GM21367 (cell line): ENCODE measurements at regions not wholly inside any gene's neighbourhood (a gene's known extent, or its start where the extent isn't known, plus 50 kb on each side); places are given as distances from the start of the nearest gene placed in this dataset.

Experiments
- ATAC-seq: cut with Tn5 transposase; IDR thresholded peaks from one replicate; pipeline ENCODE4 v1.9.1; 2021; ENCODE audit not compliant: unreplicated experiment

DNA sequence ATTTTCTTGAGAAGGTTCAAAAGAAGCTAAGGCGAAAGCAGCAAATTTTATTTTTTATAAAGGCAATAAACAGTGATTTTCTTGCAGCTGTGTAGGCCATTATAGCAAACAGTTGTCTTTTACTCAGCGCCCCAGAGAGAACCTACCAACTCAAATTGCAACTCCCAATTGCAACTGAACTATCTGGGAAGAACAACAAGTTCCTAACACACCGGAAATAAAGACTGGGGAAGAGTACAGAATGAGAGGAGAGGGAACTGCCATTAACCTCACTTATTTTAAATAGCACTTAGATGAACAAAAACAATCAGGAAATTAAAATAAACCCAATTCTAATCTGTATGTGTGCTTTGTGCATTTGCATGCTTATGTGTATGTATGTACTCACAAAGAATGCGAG, 171.1 kb downstream of the KCTD12 start:
- ATAC-seq = no peak

DNA sequence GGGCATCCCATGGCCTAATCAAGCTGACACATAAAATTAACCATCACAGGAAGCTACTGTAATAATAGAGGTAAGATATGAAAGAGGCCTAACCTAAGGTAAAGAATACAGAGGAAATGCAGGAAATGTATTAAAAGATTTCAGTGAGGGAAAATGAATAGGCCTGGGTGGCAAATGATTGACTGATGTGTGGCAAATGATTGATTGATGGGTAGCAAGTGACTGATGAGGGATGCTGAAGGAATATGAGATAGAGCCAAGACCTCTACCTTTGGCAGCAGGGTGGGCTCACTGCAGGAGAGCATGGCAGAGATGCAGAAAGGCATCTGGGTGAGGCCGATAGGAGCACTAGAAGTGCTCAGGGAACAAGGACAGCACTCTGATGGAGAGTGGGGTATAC, 172.9 kb downstream of the KCTD12 start:
- ATAC-seq = no peak

DNA sequence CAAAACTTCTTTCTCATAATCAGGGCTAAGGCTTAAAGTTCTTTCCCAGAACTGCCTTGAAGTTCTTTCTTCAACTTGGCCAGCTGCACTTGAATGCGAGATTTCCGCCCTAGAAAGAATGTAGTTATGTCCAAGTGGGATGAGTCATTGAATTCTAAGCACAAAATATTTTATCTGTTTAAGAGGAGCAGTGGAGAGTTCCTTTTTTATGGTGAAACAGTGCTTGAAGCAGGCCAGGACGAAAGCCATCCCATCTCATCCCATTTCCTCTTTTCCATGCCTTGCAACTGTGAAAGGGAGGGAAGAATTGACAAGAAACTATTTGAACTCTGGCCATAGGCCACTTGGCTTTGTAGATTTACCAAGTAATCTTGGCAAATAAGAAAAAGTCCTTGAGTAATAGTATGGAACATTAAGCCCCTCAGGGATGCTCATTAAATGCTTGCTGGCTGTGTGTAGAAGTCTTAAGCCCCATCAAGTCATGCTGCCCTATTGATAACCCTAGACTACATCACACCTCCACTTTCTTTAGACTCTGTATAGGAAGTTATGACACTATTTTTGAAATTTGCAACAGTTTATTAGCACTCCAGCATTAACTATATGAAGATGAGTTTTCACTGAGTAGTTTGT, 174.5 kb downstream of the KCTD12 start:
- ATAC-seq = no peak

DNA sequence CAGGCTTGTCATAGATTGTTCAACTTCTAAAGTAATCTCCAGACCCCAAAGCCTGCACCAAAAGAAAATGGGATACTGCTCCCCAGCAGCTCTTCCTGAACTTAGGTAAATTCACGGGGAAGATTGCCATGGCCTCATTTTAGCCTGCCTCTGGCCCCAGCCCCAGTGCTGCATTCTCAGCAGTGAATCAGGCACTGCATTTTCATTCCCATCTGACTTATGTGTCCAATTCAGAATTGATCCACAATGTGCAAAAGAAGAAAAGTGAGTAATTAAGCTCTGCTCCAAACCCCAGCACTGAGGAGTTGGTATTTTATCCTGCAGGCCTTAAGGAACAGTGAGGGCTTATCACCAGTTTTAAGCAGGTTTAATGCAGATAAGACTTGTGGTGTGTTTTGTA, 176.4 kb downstream of the KCTD12 start:
- ATAC-seq = no peak

DNA sequence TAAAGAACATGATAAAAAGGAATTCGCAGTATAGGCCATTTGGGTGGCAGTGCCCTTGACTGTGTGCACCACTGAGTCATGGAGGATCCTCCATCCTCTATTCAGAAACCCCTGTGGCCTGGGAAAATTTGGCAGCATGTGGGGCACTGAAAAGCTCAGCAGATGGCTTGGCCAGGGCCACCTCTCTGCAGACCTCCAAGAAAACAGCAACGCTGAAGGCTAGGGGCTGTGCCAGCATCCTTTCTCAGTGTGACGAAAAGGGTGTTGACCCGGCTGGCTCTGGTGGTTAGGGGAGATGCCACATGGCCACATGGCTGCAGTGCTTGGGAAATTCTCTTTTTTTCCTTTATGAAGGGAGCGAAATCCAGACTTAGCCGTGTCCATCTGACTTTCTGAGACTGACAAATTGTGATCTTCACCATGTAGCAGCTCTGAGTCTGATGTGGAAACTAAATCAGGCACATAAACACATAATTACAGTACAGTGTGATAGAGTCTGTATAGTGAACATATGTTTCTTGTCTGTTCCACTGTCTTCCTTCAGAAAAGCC, 178.0 kb downstream of the KCTD12 start:
- no peak for ATAC-seq

DNA sequence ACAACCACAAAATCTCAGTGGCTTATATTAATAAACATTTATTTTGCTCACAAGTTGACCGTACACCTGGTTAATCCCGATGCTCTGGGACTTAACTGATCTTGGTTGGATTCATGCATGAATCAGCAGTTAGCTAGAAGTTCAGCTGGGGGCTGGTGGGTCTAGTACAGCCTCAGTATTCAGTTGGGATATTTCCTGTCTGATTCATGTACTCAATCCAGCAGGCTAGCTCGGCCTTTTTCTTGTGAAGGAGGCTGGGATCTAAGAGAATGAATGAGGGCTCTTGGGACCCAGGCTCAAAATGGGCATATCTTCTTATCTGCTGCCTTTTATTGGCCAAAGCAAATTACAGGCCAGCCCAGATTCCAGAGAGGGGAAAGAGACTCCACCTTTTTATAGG, 178.8 kb downstream of the KCTD12 start:
- ATAC-seq = no peak

DNA sequence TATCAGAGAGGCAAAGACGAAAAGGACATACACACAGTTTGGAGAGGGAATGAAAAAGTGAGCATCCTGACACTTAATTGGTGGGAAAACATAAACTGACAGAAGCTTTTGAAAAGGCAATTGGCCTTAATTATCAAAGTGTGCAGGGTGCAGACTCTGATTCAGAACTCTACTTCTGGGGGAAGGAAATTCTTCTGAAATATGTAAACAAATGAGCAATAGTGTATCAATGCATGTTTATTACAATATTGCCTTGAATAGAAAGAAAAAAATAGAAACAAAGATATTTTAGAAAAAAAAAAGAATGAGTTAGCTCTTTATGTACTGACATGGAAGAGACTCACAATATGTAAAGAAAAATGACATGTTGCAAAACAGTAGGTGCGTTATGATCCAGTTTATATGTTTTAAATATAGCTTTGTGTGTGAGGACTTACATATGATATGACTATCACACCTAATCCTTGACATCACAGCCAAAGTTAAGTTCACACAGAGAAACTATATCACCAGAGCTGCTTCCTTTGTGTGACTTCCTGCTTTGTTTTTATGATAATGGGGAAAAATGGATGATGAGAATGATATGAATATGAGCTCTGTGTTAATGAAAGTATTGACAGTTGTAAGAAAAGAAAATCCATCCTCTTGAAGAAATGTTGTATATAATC, 182.4 kb downstream of the KCTD12 start:
- ATAC-seq = no peak

DNA sequence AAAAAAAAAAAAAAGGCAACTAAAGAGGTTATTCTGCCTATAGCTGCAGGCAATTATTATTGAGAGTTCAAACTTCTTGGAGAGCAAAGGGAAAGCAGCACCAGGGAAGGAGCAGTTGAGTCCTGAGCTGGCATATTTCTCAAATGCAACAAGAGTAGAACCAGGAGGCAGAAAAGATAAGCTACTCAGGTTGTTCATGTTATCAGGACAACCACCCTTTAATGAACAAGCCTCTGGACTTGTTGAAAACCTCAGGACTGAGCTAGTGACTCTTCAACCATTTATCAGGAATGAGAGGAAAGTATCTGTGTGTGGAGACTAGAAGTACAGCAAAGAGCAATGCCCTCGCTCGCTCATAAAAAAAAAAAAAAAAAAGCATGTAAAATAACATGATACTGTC, 183.0 kb downstream of the KCTD12 start:
- ATAC-seq = no peak

DNA sequence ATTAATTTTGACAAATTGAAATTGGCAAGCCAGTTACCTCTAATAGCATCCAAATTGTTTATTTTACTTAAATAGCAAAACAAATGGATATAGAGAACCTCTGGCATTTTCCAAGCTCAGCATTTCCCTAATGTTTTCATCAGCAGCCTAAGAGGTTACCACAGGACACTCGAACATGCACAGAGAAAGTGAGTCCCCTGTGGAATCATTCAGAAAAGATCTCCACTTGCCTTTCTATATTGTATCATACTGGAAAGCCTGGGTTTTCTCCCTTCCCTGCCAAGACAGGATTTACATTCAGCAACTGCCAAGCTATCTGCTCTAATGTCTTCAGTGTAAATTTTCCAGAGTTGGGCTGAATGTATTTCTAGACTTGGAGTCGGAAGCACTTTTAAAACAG, 188.9 kb downstream of the KCTD12 start:
- ATAC-seq = no peak

DNA sequence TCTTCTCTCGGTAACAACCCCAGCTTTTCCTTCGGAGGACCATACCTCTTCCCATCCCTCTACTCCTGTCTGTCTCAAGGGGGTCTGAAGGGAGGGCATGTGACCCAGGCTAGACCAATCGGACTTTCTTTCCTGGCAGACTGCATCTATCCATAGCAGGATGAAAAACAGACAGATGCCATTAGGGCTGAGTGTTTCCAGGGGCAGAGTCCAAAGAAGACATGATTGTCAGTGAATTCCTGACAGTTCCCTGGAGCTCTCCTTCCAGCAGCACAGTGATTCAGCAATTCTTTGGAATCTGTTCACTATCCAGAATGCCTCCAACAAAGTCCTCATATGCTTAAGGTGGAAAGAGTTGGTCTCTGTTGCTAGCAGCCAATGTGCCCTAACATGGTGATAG, 189.8 kb downstream of the KCTD12 start:
- no peak for ATAC-seq

DNA sequence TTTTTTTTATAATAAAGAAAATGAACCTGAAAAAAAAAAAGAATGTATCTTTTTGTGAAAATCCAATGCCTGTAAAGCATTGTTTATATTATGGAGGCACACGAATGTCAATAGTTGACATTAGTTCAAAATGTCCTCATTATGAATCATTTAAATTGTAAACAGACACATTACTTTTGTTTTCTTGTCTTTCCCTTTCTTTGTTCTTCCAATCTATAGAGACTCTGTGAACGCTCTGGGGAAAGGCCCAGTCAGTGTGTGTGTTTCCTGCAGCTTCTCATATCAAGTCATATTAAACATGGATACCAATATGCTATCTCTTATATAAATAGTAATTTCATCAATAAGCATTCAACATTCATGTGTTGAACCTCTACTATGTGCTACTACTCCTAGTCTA, 193.1 kb downstream of the KCTD12 start:
- ATAC-seq = no peak

DNA sequence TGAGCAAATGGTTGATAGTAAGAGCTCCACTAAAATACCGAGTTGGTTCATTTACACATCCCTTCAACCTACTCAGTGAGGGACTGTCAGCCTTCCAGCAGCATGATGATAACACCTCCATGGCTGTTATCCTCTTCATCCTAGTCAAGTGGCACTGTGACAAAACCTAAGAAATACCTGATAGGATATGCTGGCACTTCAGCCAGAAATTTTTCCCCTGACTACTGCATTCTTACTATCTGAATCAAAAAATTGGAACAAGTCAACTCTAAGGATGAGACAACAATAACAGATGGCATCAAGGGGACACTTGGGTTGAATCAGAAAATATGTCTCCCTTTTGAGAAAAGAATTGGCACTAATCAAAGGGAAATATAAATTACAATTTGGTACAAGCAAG, 193.9 kb downstream of the KCTD12 start:
- ATAC-seq = no peak

DNA sequence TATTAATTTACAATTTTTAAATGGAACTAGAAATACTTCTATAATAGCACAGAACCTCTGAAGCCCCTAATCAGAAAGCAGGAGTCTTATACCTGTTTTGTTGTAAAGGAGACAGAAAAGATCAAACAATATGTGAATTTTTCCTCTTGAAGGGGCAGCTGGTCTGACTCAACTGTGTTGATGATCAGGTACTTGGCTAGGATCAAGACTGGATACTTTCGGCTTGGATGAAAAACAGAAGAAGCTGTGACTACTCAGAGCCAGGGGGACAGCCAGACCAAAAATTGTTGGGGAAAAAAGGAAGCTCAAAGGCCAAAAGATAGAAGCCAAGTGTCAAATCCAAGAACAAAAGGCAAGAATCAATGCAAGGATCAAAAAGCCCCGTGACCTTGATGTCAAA, 195.6 kb downstream of the KCTD12 start:
- ATAC-seq = no peak

DNA sequence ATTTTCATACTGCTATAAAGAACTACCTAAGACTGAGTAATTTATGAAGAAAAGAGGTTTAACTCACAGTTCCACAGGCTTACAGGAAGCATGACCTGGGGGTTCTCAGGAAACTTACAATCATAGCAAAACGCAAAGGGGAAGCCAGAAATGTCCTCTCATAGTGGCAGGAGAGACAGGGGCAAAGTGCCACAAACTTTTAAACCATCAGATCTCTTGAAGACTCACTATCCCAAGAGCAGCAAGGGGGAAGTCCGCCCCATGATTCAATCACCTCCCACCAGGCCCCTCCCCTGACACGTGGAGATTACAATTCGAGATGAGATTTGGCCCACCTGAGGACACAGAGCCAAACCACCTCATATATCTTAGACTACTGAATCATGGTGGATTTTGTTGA, 198.7 kb downstream of the KCTD12 start:
- ATAC-seq = no peak

DNA sequence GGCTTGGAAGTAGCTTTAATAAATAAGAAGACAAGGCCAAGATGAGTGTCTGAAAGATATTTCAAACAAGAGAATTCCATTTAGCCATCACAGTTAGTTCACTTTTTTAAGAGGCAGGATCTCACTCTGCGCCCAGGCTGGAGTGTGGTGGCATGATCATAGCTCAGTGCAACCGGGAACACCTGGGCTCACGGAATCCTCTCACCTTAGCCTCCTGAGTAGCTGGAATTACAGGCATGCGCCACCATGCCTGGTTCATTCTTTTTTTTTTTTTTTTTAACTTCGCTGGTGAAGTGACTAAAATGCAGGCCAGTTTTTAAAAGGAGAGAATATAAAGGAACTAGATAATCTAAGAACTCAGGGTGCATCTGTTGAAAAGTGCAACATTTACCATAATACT, 200.3 kb downstream of the KCTD12 start:
- ATAC-seq = no peak

DNA sequence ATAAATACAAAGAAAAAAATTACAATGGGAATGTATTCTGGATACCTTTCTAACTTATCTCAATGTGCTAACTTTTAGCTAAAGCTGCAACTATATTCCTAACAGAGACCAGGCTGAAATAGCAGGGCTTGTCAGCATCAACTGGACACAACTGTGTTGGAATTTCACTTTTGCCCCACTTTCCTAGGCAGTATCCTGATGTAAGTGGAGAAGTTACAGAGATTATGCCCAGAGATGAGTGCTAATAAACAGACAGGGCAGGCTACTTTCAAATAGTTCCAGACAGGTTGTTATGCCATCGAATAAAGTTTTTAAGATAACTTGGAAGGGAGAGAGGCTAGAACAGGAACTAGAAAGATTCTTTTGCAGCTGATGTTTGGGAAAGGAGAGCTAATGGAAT, 201.9 kb downstream of the KCTD12 start:
- ATAC-seq = no peak

DNA sequence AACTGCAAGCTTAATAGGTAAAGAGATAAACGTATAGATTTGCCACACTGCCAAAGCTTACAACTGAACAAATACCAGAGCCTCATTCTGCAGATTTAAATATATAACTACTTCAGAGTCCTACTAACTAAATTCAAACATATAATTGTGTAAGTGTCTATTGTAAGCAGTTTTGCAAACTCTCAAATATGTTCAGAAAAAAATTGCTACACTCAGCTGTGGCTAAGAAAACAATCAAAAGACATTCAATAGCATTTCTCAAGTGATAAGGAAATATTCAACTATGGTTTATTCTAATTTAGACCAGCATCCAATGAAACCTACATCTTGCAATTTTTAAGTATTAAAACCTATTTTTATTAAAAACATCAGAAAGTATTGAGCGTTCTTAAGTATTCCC, 202.4 kb downstream of the KCTD12 start:
- no peak for ATAC-seq

DNA sequence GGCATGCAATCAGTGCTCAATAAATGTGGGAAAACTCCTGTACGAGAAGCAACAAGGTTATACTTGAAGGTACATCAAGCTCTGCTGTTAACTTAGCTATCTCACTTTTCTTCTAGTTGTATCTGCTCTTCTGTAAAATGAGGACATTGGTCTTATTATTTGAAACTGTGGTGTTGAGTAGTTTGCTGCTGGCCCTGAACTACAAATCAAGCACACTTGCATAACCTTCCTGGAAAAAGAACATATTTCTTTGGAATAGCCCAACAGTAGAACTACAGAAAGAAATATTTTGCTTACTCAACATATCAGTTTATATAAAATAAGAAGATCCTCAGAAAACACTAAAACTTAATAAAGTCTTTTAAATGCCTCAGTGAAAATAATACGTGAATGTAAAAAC, 203.0 kb downstream of the KCTD12 start:
- ATAC-seq = no peak

DNA sequence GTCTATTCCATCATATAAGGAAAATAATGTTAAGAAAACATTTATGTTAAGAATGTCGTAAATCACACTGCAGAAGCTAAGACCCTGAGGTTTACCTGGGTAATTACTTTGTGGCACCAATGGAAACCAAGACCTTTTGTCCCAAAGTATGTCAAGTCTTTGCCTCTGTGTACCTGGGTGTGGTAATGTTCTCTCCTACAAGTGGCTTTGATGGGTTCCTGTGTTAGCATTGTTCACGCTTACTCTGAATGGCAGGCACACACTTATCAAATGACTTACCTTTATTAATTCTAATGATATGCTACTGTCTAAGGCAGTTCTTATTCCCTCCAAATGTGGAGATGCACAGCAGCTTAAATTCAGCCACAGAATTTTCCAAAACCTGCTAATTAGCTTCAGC, 206.1 kb downstream of the KCTD12 start:
- no peak for ATAC-seq

DNA sequence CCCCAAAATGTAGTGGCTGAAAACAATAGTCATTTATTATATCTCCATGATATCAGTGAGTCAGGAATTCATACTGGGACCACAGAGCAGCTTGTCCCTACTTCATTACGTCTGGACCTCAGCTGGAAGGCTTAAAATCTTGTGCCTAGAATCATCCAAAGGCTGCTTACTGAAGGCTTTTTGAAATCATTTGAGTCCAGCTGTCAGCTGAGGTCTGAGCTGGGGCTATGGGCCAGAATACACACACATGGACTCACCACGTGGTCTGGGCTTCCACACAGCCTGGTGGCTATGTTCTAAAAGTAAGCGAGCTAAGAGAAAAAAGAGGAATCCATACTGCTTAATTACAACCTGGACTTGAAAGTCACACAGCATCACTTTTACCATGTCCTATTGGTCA, 209.2 kb downstream of the KCTD12 start:
- ATAC-seq = no peak

DNA sequence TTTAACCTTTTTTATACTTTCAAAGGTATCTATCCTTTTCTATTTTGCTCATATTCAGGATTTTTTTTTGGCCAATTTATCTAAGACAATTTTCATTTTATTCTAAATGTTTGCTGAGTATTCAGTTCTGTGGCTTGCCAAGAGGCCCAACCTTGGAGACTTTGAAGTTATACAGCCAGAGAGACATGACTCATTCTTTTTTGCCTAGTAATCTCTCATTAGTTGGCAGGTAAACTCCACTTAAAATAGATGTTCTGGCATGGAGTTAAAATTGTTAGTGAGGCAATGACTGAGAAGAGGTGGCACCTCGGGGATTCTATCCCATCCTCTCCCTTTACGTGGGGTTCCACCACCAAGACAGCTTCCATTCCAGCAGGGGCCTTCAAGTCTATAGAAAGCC, 213.8 kb downstream of the KCTD12 start:
- no peak for ATAC-seq

DNA sequence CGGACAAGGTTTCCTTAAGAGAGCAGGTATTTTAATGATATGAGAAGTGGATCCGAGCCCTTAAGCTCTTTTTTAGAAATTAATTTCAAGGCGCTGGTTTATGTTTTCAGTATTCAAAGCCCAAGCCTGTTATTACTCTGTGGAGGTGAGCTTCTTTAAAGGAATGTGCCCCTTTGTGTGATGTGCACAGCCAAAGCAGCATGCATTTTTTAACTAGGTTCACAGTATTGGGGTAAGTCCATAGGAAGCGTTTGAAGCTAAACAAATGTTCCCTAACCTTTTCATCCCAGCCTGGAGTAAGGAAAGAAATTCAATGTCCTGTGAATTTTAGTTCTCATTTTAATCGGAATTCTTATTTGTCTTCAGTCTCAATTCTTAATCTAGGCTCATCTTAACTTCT, 217.5 kb downstream of the KCTD12 start:
- no peak for ATAC-seq

DNA sequence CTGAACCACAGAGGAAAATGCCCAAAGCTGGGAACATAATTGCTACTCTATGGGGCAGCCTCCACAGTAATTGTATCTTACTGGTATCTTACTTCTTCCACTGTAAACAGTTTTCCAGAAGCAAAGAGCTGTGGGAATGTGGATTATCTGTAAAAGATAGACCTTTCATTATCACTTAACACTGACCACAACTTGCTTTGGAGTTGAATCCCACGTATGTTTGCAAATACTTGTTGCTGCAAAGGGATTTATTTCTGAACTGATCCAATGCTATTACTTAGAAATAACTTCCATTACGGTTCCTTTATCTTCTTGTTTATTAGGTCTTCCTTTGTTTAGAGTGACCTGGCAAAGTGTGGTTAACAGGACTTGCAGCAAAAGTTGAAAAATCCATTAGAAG, 218.1 kb downstream of the KCTD12 start:
- no peak for ATAC-seq
